KMS-11 (cell line): ENCODE measurements at regions not wholly inside any gene's neighbourhood (a gene's known extent, or its start where the extent isn't known, plus 50 kb on each side); places are given as distances from the start of the nearest gene placed in this dataset.

Source experiments
- H2AFZ ChIP-seq: fragments of 200-600 bp; sonication (generic); 2 replicates; pipeline ENCODE4 v1.6.1; 2016; ENCODE audit warnings: antibody characterized with exemption, mixed run types, low read depth
- H3K27ac ChIP-seq: fragments of 200-600 bp; sonication (generic); 2 replicates; pipeline ENCODE4 v1.6.1; 2016; ENCODE audit warnings: mild to moderate bottlenecking, mixed run types
- H3K27me3 ChIP-seq: fragments of 200-600 bp; sonication (generic); 2 replicates; pipeline ENCODE4 v1.6.1; 2017; ENCODE audit warnings: mild to moderate bottlenecking, low read depth, mixed run types, moderate library complexity; ENCODE audit not compliant: insufficient read depth
- H3K36me3 ChIP-seq: fragments of 200-600 bp; sonication (generic); 2 replicates; pipeline ENCODE4 v1.6.1; 2017; ENCODE audit warnings: mild to moderate bottlenecking, mixed run types; ENCODE audit not compliant: insufficient read depth
- H3K4me1 ChIP-seq: fragments of 200-600 bp; sonication (generic); 2 replicates; pipeline ENCODE4 v1.6.1; 2016; ENCODE audit warnings: mild to moderate bottlenecking, low read depth, mixed run types; ENCODE audit not compliant: poor library complexity, severe bottlenecking
- H3K4me2 ChIP-seq: fragments of 200-600 bp; sonication (generic); 2 replicates; pipeline ENCODE4 v1.7.0; 2016; ENCODE audit warnings: mild to moderate bottlenecking, mixed run types
- H3K4me3 ChIP-seq: fragments of 200-600 bp; sonication (generic); IDR thresholded peaks from 2 replicates; pipeline ENCODE4 v1.6.1; 2017; ENCODE audit warnings: low read depth, low read length, mixed read lengths; ENCODE audit not compliant: insufficient read depth
- H3K79me2 ChIP-seq: fragments of 200-600 bp; sonication (generic); 2 replicates; pipeline ENCODE4 v1.6.1; 2016; ENCODE audit warnings: low read depth, mixed run types; ENCODE audit not compliant: insufficient read depth
- H3K9ac ChIP-seq: fragments of 200-600 bp; sonication (generic); 2 replicates; pipeline ENCODE4 v1.6.1; 2016; ENCODE audit warnings: mild to moderate bottlenecking, mixed run types
- H4K20me1 ChIP-seq: fragments of 200-600 bp; sonication (generic); 2 replicates; pipeline ENCODE4 v1.6.1; 2016; ENCODE audit warnings: mild to moderate bottlenecking, mixed run types; ENCODE audit not compliant: insufficient read depth
- CTCF ChIP-seq: fragments of 200-600 bp; sonication (generic); conservative IDR thresholded peaks from 2 replicates; pipeline ENCODE4 v1.6.1; 2017; ENCODE audit warnings: low read depth, mild to moderate bottlenecking, antibody characterized with exemption, low read length, moderate library complexity, mixed read lengths

- no peak for TF ChIP-seq CTCF
- no peaks in the 10 kb centered on the region for H3K36me3 ChIP-seq
- H3K27me3 ChIP-seq = no peaks in the 10 kb centered on the region
- no peak overlapping the region for H3K4me2 ChIP-seq
- no peaks in the 10 kb centered on the region for H4K20me1 ChIP-seq
- no peak overlapping the region for H3K4me3 ChIP-seq
- H2AFZ ChIP-seq = no peak overlapping the region
- no peak overlapping the region for H3K27ac ChIP-seq
- H3K4me1 ChIP-seq = no peaks in the 10 kb centered on the region
- H3K9ac ChIP-seq = no peak overlapping the region
- no peaks in the 10 kb centered on the region for H3K79me2 ChIP-seq
These were observed 76.4 kb upstream of the ZBTB18 start for GRCh38 chr1:243974451-243975292.

- Histone ChIP-seq H3K9ac (no peak overlapping the region), H3K27me3 (no peaks in the 10 kb centered on the region), H3K79me2 (no peaks in the 10 kb centered on the region), H2AFZ (no peak overlapping the region), H3K36me3 (no peaks in the 10 kb centered on the region), H3K27ac (no peak overlapping the region), H3K4me1 (no peaks in the 10 kb centered on the region), H3K4me2 (no peak overlapping the region), H4K20me1 (no peaks in the 10 kb centered on the region), H3K4me3 (no peak overlapping the region)
- TF ChIP-seq CTCF = no peak
These were observed 77.9 kb upstream of the ZBTB18 start for GRCh38 chr1:243973169-243973568.

GRCh38 chr1:243970077-243970476 lies 81.0 kb upstream of the ZBTB18 start:
- no peaks in the 10 kb centered on the region for H3K27me3 ChIP-seq
- no peaks in the 10 kb centered on the region for H3K4me1 ChIP-seq
- no peak for TF ChIP-seq CTCF
- no peak overlapping the region for H3K27ac ChIP-seq
- no peak overlapping the region for H3K4me3 ChIP-seq
- H2AFZ ChIP-seq = no peak overlapping the region
- H4K20me1 ChIP-seq = no peaks in the 10 kb centered on the region
- H3K36me3 ChIP-seq = no peaks in the 10 kb centered on the region
- no peaks in the 10 kb centered on the region for H3K79me2 ChIP-seq
- no peak overlapping the region for H3K9ac ChIP-seq
- no peak overlapping the region for H3K4me2 ChIP-seq

GRCh38 chr1:243968413-243968812 lies 82.7 kb upstream of the ZBTB18 start:
- no peak overlapping the region for H2AFZ ChIP-seq
- no peaks in the 10 kb centered on the region for H3K27me3 ChIP-seq
- H3K4me3 ChIP-seq = no peak overlapping the region
- no peak overlapping the region for H3K9ac ChIP-seq
- no peaks in the 10 kb centered on the region for H3K79me2 ChIP-seq
- H4K20me1 ChIP-seq = no peaks in the 10 kb centered on the region
- no peak for TF ChIP-seq CTCF
- no peak overlapping the region for H3K27ac ChIP-seq
- H3K36me3 ChIP-seq = no peaks in the 10 kb centered on the region
- H3K4me1 ChIP-seq = no peaks in the 10 kb centered on the region
- H3K4me2 ChIP-seq = no peak overlapping the region
